ENCODE measurements at regions not wholly inside any gene's neighbourhood (a gene's known extent, or its start where the extent isn't known, plus 50 kb on each side); places are given as distances from the start of the nearest gene placed in this dataset.
"Not testable (repeated sequence)": the region's sequence is repeated elsewhere in the genome, so short reads cannot be mapped to it uniquely, and the experiment has no call there.

- DNase-seq (ENCODE audit: extremely low read depth, low read depth, low spot score) = no peak
These were observed 127.1 kb downstream of the MRPS30 start for GRCh38 chr5:44935871-44936270.

- DNase-seq (ENCODE audit: extremely low read depth, low read depth, low spot score) = no peak
These were observed 133.8 kb downstream of the MRPS30 start for GRCh38 chr5:44942524-44943001.

- no peak for DNase-seq (ENCODE audit: extremely low read depth, low read depth, low spot score)
These were observed 134.9 kb downstream of the MRPS30 start for GRCh38 chr5:44943647-44944046.

- no peak for DNase-seq (ENCODE audit: extremely low read depth, low read depth, low spot score)
These were observed 137.0 kb downstream of the MRPS30 start for GRCh38 chr5:44945743-44946142.

GRCh38 chr5:44949687-44950086 is 140.9 kb downstream of the MRPS30 start:
- DNase-seq (ENCODE audit: extremely low read depth, low read depth, low spot score) = no peak

GRCh38 chr5:44951371-44951770 is 142.6 kb downstream of the MRPS30 start:
- DNase-seq (ENCODE audit: extremely low read depth, low read depth, low spot score) = no peak

- peak; percentile 7 for DNase-seq (ENCODE audit: extremely low read depth, low read depth, low spot score)
These were observed 143.6 kb downstream of the MRPS30 start for GRCh38 chr5:44952376-44952775.

GRCh38 chr5:44953078-44953477 is 144.3 kb downstream of the MRPS30 start:
- no peak for DNase-seq (ENCODE audit: extremely low read depth, low read depth, low spot score)

GRCh38 chr5:44958943-44959454 is 150.3 kb downstream of the MRPS30 start:
- DNase-seq (ENCODE audit: extremely low read depth, low read depth, low spot score) = not testable (repeated sequence)

- no peak for DNase-seq (ENCODE audit: extremely low read depth, low read depth, low spot score)
These were observed 161.1 kb downstream of the MRPS30 start for GRCh38 chr5:44969825-44970224.

GRCh38 chr5:44970963-44971362 is 162.2 kb downstream of the MRPS30 start:
- not testable (repeated sequence) for DNase-seq (ENCODE audit: extremely low read depth, low read depth, low spot score)

- no peak for DNase-seq (ENCODE audit: extremely low read depth, low read depth, low spot score)
These were observed 166.1 kb downstream of the MRPS30 start for GRCh38 chr5:44974813-44975212.

- DNase-seq (ENCODE audit: extremely low read depth, low read depth, low spot score) = no peak
These were observed 173.0 kb downstream of the MRPS30 start for GRCh38 chr5:44981708-44982107.

GRCh38 chr5:44983006-44983405 is 174.3 kb downstream of the MRPS30 start:
- no peak for DNase-seq (ENCODE audit: extremely low read depth, low read depth, low spot score)

- DNase-seq (ENCODE audit: extremely low read depth, low read depth, low spot score) = no peak
These were observed 178.3 kb downstream of the MRPS30 start for GRCh38 chr5:44987026-44987425.

GRCh38 chr5:44991693-44992092 is 182.9 kb downstream of the MRPS30 start:
- DNase-seq (ENCODE audit: extremely low read depth, low read depth, low spot score) = no peak

GRCh38 chr5:44993286-44993685 is 184.5 kb downstream of the MRPS30 start:
- no peak for DNase-seq (ENCODE audit: extremely low read depth, low read depth, low spot score)

- DNase-seq (ENCODE audit: extremely low read depth, low read depth, low spot score) = no peak
These were observed 188.8 kb downstream of the MRPS30 start for GRCh38 chr5:44997506-44997905.

- DNase-seq (ENCODE audit: extremely low read depth, low read depth, low spot score) = not testable (repeated sequence)
These were observed 198.4 kb downstream of the MRPS30 start for GRCh38 chr5:45007102-45007501.

- no peak for DNase-seq (ENCODE audit: extremely low read depth, low read depth, low spot score)
These were observed 208.8 kb downstream of the MRPS30 start for GRCh38 chr5:45017568-45017967.

GRCh38 chr5:45029553-45029952 is 220.8 kb downstream of the MRPS30 start:
- no peak for DNase-seq (ENCODE audit: extremely low read depth, low read depth, low spot score)

GRCh38 chr5:45035991-45036390 is 227.2 kb downstream of the MRPS30 start:
- no peak for DNase-seq (ENCODE audit: extremely low read depth, low read depth, low spot score)

GRCh38 chr5:45037927-45038326 is 229.2 kb downstream of the MRPS30 start:
- no peak for DNase-seq (ENCODE audit: extremely low read depth, low read depth, low spot score)
